Astrocyte of the spinal cord (primary cell): ENCODE measurements at regions not wholly inside any gene's neighbourhood (a gene's known extent, or its start where the extent isn't known, plus 50 kb on each side); places are given as distances from the start of the nearest gene placed in this dataset.

ENCODE experiments used
- DNase-seq: peaks from one replicate; pipeline ENCODE4 v3.0.0; 2011; ENCODE audit warnings: low read depth, low spot score
- H3K4me3 ChIP-seq: 2 replicates; pipeline ENCODE4 v1.5.1; 2011; ENCODE audit warnings: low read depth, mild to moderate bottlenecking, low read length, moderate library complexity
- in situ Hi-C: cut with HindIII; loops from 2 replicates; pipeline ENCODE4 v1.10.0; 2017; ENCODE audit warnings: low sequenced_read_pairs
- TF ChIP-seq, protein P1 (sequence below): IDR thresholded peaks from 2 replicates; pipeline ENCODE4 v1.5.1; 2012; ENCODE audit warnings: low read depth, mild to moderate bottlenecking, low read length, inconsistent platforms

- TF ChIP-seq, protein P1, sequence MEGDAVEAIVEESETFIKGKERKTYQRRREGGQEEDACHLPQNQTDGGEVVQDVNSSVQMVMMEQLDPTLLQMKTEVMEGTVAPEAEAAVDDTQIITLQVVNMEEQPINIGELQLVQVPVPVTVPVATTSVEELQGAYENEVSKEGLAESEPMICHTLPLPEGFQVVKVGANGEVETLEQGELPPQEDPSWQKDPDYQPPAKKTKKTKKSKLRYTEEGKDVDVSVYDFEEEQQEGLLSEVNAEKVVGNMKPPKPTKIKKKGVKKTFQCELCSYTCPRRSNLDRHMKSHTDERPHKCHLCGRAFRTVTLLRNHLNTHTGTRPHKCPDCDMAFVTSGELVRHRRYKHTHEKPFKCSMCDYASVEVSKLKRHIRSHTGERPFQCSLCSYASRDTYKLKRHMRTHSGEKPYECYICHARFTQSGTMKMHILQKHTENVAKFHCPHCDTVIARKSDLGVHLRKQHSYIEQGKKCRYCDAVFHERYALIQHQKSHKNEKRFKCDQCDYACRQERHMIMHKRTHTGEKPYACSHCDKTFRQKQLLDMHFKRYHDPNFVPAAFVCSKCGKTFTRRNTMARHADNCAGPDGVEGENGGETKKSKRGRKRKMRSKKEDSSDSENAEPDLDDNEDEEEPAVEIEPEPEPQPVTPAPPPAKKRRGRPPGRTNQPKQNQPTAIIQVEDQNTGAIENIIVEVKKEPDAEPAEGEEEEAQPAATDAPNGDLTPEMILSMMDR: no peak
- in situ Hi-C loops: no loop called here
- H3K4me3 ChIP-seq: no peak overlapping the region
- DNase-seq: no peak
Measured at GRCh38 chr16:58789351-58789750, 55.2 kb upstream of the GOT2 start.
